IMR-90 (cell line): ENCODE measurements at regions not wholly inside any gene's neighbourhood (a gene's known extent, or its start where the extent isn't known, plus 50 kb on each side); places are given as distances from the start of the nearest gene placed in this dataset.
A peak's percentile ranks its signal among the peaks of the same experiment; 100 is the strongest.

ENCODE experiments used
- ATAC-seq: fragments of 200-7000 bp; cut with Tn5 transposase; 2 replicates; pipeline ENCODE4 v1.9.1; 2020; ENCODE audit warnings: low read depth, mild to moderate bottlenecking, moderate library complexity
- BruUV-seq: library from RNA; stranded (reverse); fragments of 400-500 nt; replicated peaks from 2 replicates; lab custom pipeline; 2021; lab: Mats Ljungman, UMichigan
- CTCF ChIA-PET: fragments of 300-600 bp; formaldehyde crosslinking; extraction: SDS; loops from one replicate; lab custom pipeline; 2021; ENCODE audit warnings: antibody characterized with exemption; lab: Yijun Ruan, JAX
- POLR2A ChIA-PET: fragments of 300-600 bp; sonication (Branson Sonifier 250); formaldehyde crosslinking; loops from one replicate; lab custom pipeline; 2022; ENCODE audit warnings: antibody characterized with exemption; ENCODE audit not compliant: unreplicated experiment; lab: Charles Lee
- DNase-seq: peaks from one replicate; pipeline ENCODE4 v3.0.0; 2013
- H2AFZ ChIP-seq: replicated peaks from 2 replicates; pipeline ENCODE3; 2013; ENCODE audit warnings: low read length, mild to moderate bottlenecking; ENCODE audit not compliant: poor library complexity
- H2AK5ac ChIP-seq: 2 replicates; pipeline ENCODE4 v1.6.1; 2013; ENCODE audit warnings: low read depth, low read length, inconsistent platforms
- H2AK9ac ChIP-seq: replicated peaks from 2 replicates; pipeline ENCODE3; 2013; ENCODE audit warnings: mild to moderate bottlenecking, low read depth, low read length, moderate library complexity; ENCODE audit not compliant: poor library complexity
- H2BK120ac ChIP-seq: 2 replicates; pipeline ENCODE4 v1.6.1; 2013; ENCODE audit warnings: low read depth, low read length, inconsistent platforms
- H2BK15ac ChIP-seq: 3 replicates; pipeline ENCODE4 v1.6.1; 2013; ENCODE audit warnings: low read depth, low read length, inconsistent platforms
- H2BK20ac ChIP-seq: 2 replicates; pipeline ENCODE4 v1.6.1; 2013; ENCODE audit warnings: low read depth, mild to moderate bottlenecking, inconsistent platforms, low read length, moderate library complexity
- H2BK5ac ChIP-seq: 2 replicates; pipeline ENCODE4 v1.6.1; 2013; ENCODE audit warnings: mild to moderate bottlenecking, low read depth, low read length, inconsistent platforms; ENCODE audit not compliant: poor library complexity, severe bottlenecking
- H3K14ac ChIP-seq: replicated peaks from 2 replicates; pipeline ENCODE4 v1.6.1; 2013; ENCODE audit warnings: low read depth, low read length, inconsistent platforms
- H3K18ac ChIP-seq: 2 replicates; pipeline ENCODE4 v1.6.1; 2013; ENCODE audit warnings: low read depth, low read length, control low read depth
- H3K23ac ChIP-seq: 2 replicates; pipeline ENCODE4 v1.6.1; 2013; ENCODE audit warnings: low read depth, low read length, inconsistent platforms
- H3K27ac ChIP-seq: 2 replicates; pipeline ENCODE4 v1.5.1; 2013; ENCODE audit warnings: mild to moderate bottlenecking, control low read depth, low read length; ENCODE audit not compliant: insufficient read depth
- H3K27me3 ChIP-seq: 2 replicates; pipeline ENCODE4 v1.6.1; 2013; ENCODE audit warnings: low read length; ENCODE audit not compliant: control insufficient read depth, insufficient read depth
- H3K36me3 ChIP-seq: 2 replicates; pipeline ENCODE4 v1.6.1; 2013; ENCODE audit warnings: low read length, mixed read lengths; ENCODE audit not compliant: control insufficient read depth, insufficient read depth
- H3K4ac ChIP-seq: 2 replicates; pipeline ENCODE4 v1.6.1; 2013; ENCODE audit warnings: low read depth, low read length, inconsistent platforms
- H3K4me1 ChIP-seq: 2 replicates; pipeline ENCODE4 v1.6.1; 2013; ENCODE audit warnings: low read length, mixed read lengths; ENCODE audit not compliant: control insufficient read depth, insufficient read depth
- H3K4me2 ChIP-seq: 2 replicates; pipeline ENCODE4 v1.6.1; 2013; ENCODE audit warnings: low read depth, mild to moderate bottlenecking, control low read depth, low read length, moderate library complexity
- H3K4me3 ChIP-seq: 2 replicates; pipeline ENCODE4 v1.5.1; 2013; ENCODE audit warnings: low read depth, mild to moderate bottlenecking, control low read depth, low read length, moderate library complexity; ENCODE audit not compliant: insufficient read depth
- H3K56ac ChIP-seq: 2 replicates; pipeline ENCODE4 v1.6.1; 2013; ENCODE audit warnings: low read length, inconsistent platforms; ENCODE audit not compliant: insufficient read depth; ENCODE audit errors: extremely low read depth
- H3K79me1 ChIP-seq, 2 experiments: 2 replicates each; pipeline ENCODE4 v1.6.1; 2013; ENCODE audit warnings: low read length in 2 of 2, inconsistent platforms in 1 of 2, low read depth in 1 of 2
- H3K9ac ChIP-seq: 2 replicates; pipeline ENCODE4 v1.6.1; 2013; ENCODE audit warnings: low read depth, low read length, control low read depth
- H3K9me1 ChIP-seq: 2 replicates; pipeline ENCODE4 v1.6.1; 2013; ENCODE audit warnings: low read length, inconsistent platforms; ENCODE audit not compliant: insufficient read depth
- H3K9me3 ChIP-seq: 2 replicates; pipeline ENCODE4 v1.6.1; 2013; ENCODE audit warnings: low read length; ENCODE audit not compliant: control insufficient read depth, insufficient read depth
- H4K20me1 ChIP-seq: 2 replicates; pipeline ENCODE4 v1.6.1; 2013; ENCODE audit warnings: low read length, inconsistent platforms; ENCODE audit not compliant: insufficient read depth
- H4K5ac ChIP-seq: 2 replicates; pipeline ENCODE4 v1.6.1; 2013; ENCODE audit warnings: mild to moderate bottlenecking, low read depth, low read length, control low read depth
- H4K8ac ChIP-seq, 2 experiments: 2 replicates each; pipeline ENCODE4 v1.6.1; 2013; ENCODE audit warnings: low read depth in 2 of 2, low read length in 2 of 2, control low read depth in 1 of 2, inconsistent platforms in 1 of 2
- H4K91ac ChIP-seq: 2 replicates; pipeline ENCODE4 v1.6.1; 2013; ENCODE audit warnings: low read depth, low read length, inconsistent platforms; ENCODE audit not compliant: insufficient read depth
- BHLHE40 ChIP-seq: fragments of 150-350 bp; IDR thresholded peaks from 2 replicates; pipeline ENCODE4 v1.6.1; 2016; ENCODE audit warnings: mild to moderate bottlenecking, low read depth, low read length
- CEBPB ChIP-seq: IDR thresholded peaks from 2 replicates; pipeline ENCODE4 v1.6.1; 2012; ENCODE audit warnings: low read depth, low read length, improper control_type of control experiment
- CHD1 ChIP-seq: IDR thresholded peaks from 2 replicates; pipeline ENCODE4 v1.6.1; 2012; ENCODE audit warnings: low read depth, low read length, improper control_type of control experiment
- CTCF ChIP-seq: conservative IDR thresholded peaks from 2 replicates; pipeline ENCODE4 v1.5.1; 2012; ENCODE audit warnings: mild to moderate bottlenecking, low read depth, low read length, improper control_type of control experiment
- ELK1 ChIP-seq: fragments of 150-350 bp; IDR thresholded peaks from 2 replicates; pipeline ENCODE4 v1.6.1; 2016; ENCODE audit warnings: low read depth, mild to moderate bottlenecking, low read length, moderate library complexity, borderline replicate concordance
- FOS ChIP-seq: fragments of 150-350 bp; IDR thresholded peaks from 2 replicates; pipeline ENCODE4 v1.6.1; 2016; ENCODE audit warnings: low read depth, low read length
- MAFK ChIP-seq: IDR thresholded peaks from 2 replicates; pipeline ENCODE4 v1.6.1; 2012; ENCODE audit warnings: low read depth, low read length, improper control_type of control experiment
- MAZ ChIP-seq: IDR thresholded peaks from 2 replicates; pipeline ENCODE4 v1.6.1; 2012; ENCODE audit warnings: low read depth, mild to moderate bottlenecking, low read length, improper control_type of control experiment, moderate library complexity, borderline replicate concordance
- MXI1 ChIP-seq: IDR thresholded peaks from 2 replicates; pipeline ENCODE4 v1.6.1; 2012; ENCODE audit warnings: low read depth, mild to moderate bottlenecking, low read length, moderate library complexity, borderline replicate concordance
- POLR2A ChIP-seq: IDR thresholded peaks from 2 replicates; pipeline ENCODE4 v1.6.1; 2012; ENCODE audit warnings: mild to moderate bottlenecking, low read depth, low read length
- RAD21 ChIP-seq: IDR thresholded peaks from 2 replicates; pipeline ENCODE4 v1.6.1; 2012; ENCODE audit warnings: low read length, improper control_type of control experiment
- RCOR1 ChIP-seq: IDR thresholded peaks from 2 replicates; pipeline ENCODE4 v1.6.1; 2012; ENCODE audit warnings: mild to moderate bottlenecking, low read length, improper control_type of control experiment; ENCODE audit not compliant: insufficient replicate concordance
- RFX5 ChIP-seq: IDR thresholded peaks from 2 replicates; pipeline ENCODE4 v1.8.0; 2012; ENCODE audit warnings: low read depth, mild to moderate bottlenecking, low read length, moderate library complexity
- SMC3 ChIP-seq: fragments of 150-350 bp; IDR thresholded peaks from 2 replicates; pipeline ENCODE4 v1.6.1; 2016; ENCODE audit warnings: low read depth, mild to moderate bottlenecking, antibody characterized with exemption, low read length, moderate library complexity
- USF2 ChIP-seq: fragments of 150-350 bp; IDR thresholded peaks from 2 replicates; pipeline ENCODE4 v1.6.1; 2017; ENCODE audit warnings: mild to moderate bottlenecking, antibody characterized with exemption, low read length, low read depth
- WGBS, 2 experiments: methylation state at CpG; one replicate each; pipeline versions ENCODE4 v1.1.5 to v1.1.7; 2013; ENCODE audit warnings: missing lambda C conversion rate in 2 of 2; ENCODE audit not compliant: insufficient read length in 1 of 2; ENCODE audit errors: extremely low coverage in 2 of 2; 5-methylcytosine and 5-hydroxymethylcytosine counted together
- dilution Hi-C: fragments of 300-500 bp; cut with HindIII; formaldehyde crosslinking; loops from one replicate; pipeline ENCODE4 v1.14.3; 2018; ENCODE audit warnings: low sequenced_read_pairs; ENCODE audit not compliant: unreplicated experiment
- in situ Hi-C: fragments of 300-500 bp; cut with MboI; formaldehyde crosslinking; loops from 3 replicates; pipeline ENCODE4 v1.14.3; 2019; ENCODE audit warnings: low sequenced_read_pairs, inconsistent platforms, mixed read lengths
- intact Hi-C: fragments of 100-400 bp; cut with micrococcal nuclease; formaldehyde crosslinking; loops from 2 replicates; pipeline ENCODE4 v1.10.0; 2022

DNA sequence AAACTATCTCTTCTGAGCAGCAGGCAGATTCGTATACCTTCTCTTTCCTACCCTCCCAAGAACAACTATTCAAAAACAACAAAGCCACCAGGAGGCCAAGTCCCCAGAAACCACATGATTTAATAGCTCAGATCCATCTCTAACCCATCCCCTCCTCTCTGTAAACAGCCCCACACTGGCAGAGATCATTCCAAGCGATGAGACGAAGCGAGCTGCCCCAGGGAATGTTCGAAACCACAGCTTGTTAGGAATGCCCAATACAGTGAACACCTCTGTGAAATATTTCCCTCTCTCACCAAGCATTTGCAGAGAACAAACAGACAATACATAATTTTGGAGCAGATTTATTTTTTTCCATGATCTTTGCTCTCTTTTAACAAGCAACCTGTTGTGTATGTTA lies 231.8 kb downstream of the SOD2 start:
- in situ Hi-C loops (no loop called here), intact Hi-C loops (loop anchor here (2.0 kb wide), 1 partner anchor 286 kb away; no protein-coding TSS in a partner anchor), dilution Hi-C loops (no loop called here)
- Histone ChIP-seq H3K4me1 (no peaks in the 10 kb centered on the region), H2BK15ac (no peak overlapping the region), H4K91ac (no peak overlapping the region), H3K79me1 (no peaks in the 10 kb centered on the region), H2BK5ac (no peak overlapping the region), H4K5ac (no peak overlapping the region), H3K9me1 (no peaks in the 10 kb centered on the region), H3K18ac (no peak overlapping the region), H4K20me1 (no peaks in the 10 kb centered on the region), H3K23ac (no peak overlapping the region), H3K56ac (no peak overlapping the region), H3K27me3 (no peaks in the 10 kb centered on the region), H2AK5ac (no peak overlapping the region), H2AFZ (no peak overlapping the region), H3K9ac (no peak overlapping the region), H3K4me2 (no peak overlapping the region), H2BK20ac (no peak overlapping the region), H3K36me3 (no peaks in the 10 kb centered on the region), H2BK120ac (no peak overlapping the region), H3K4ac (no peak overlapping the region), H3K9me3 (no peaks in the 10 kb centered on the region), H3K4me3 (no peak overlapping the region), H4K8ac (no peak overlapping the region), H3K27ac (no peak overlapping the region), H2AK9ac (no peak overlapping the region), H3K14ac (no peak overlapping the region)
- 20% methylated on average over 1 of the region's 5 CpGs; no CpG with 5 or more reads in 1 of the 2 experiments for WGBS, 2 experiments
- no TSS peak for BruUV-seq
- DNase-seq = no peak
- TF ChIP-seq CTCF = no peak
- TF ChIP-seq RFX5 = no peak
- TF ChIP-seq MXI1 = no peak
- TF ChIP-seq SMC3 = no peak
- no peak for TF ChIP-seq RCOR1
- no peak for TF ChIP-seq CEBPB
- TF ChIP-seq FOS = no peak
- no peak for TF ChIP-seq RAD21
- no peak for TF ChIP-seq BHLHE40
- TF ChIP-seq POLR2A = no peak
- no peak for TF ChIP-seq CHD1
- no peak for TF ChIP-seq MAFK
- no peak for TF ChIP-seq USF2
- TF ChIP-seq ELK1 = no peak
- no peak for TF ChIP-seq MAZ
- ChIA-PET CTCF (interaction anchor here (0.7 to 1.2 kb wide), 2 partner anchors 71 to 402 kb away, joined by 3 to 5 read pairs; no protein-coding TSS in a partner anchor), POLR2A (no interaction called here)
- peak; percentile 44; the same call in 1 of the 2 replicates for ATAC-seq
